GM20000 (cell line): ENCODE measurements at regions not wholly inside any gene's neighbourhood (a gene's known extent, or its start where the extent isn't known, plus 50 kb on each side); places are given as distances from the start of the nearest gene placed in this dataset.

Experiments used
- DNase-seq: peaks from one replicate; pipeline ENCODE4 v3.0.0; 2012; ENCODE audit warnings: low spot score
- TF ChIP-seq, protein P1 (sequence below): IDR thresholded peaks from 2 replicates; pipeline ENCODE4 v1.5.1; 2012; ENCODE audit warnings: mild to moderate bottlenecking, control low read depth; ENCODE audit errors: extremely low read depth, missing control alignments

DNA sequence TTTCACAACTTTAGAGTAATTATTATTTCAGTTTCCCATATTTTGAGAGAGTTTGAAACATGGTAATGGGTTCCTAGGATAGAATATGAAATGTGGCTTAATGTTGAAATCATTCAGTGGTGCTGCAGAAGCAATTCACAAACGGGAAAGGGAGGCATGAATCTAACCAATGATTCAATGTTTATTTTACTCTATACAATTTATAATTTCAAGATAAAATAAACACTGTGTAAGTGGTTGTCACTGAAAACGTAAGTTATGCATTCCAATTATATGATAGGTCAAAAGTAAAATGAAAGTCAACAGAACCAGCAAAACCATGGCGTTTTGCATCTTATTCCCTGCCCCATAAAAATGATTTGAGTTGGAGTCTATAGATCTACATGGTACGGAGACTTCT is 1207.1 kb upstream of the CDH18 start:
- TF ChIP-seq, protein P1, sequence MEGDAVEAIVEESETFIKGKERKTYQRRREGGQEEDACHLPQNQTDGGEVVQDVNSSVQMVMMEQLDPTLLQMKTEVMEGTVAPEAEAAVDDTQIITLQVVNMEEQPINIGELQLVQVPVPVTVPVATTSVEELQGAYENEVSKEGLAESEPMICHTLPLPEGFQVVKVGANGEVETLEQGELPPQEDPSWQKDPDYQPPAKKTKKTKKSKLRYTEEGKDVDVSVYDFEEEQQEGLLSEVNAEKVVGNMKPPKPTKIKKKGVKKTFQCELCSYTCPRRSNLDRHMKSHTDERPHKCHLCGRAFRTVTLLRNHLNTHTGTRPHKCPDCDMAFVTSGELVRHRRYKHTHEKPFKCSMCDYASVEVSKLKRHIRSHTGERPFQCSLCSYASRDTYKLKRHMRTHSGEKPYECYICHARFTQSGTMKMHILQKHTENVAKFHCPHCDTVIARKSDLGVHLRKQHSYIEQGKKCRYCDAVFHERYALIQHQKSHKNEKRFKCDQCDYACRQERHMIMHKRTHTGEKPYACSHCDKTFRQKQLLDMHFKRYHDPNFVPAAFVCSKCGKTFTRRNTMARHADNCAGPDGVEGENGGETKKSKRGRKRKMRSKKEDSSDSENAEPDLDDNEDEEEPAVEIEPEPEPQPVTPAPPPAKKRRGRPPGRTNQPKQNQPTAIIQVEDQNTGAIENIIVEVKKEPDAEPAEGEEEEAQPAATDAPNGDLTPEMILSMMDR, result no peak
- no peak for DNase-seq

- TF ChIP-seq, protein P1, result no peak
- DNase-seq, result no peak
Measured at GRCh38 chr5:21185536-21185935, 1197.5 kb upstream of the CDH18 start.

- TF ChIP-seq, protein P1, result no peak
- DNase-seq, result no peak
Measured at GRCh38 chr5:21184581-21184980, 1196.6 kb upstream of the CDH18 start.

- TF ChIP-seq, protein P1, result no peak
- DNase-seq, result no peak
Measured at GRCh38 chr5:21181609-21182125, 1193.7 kb upstream of the CDH18 start.

GRCh38 chr5:21173526-21173925 is 1185.5 kb upstream of the CDH18 start:
- TF ChIP-seq, protein P1, result no peak
- no peak for DNase-seq

- no peak for DNase-seq
- TF ChIP-seq, protein P1, result no peak
Measured at GRCh38 chr5:21173036-21173435, 1185.0 kb upstream of the CDH18 start.

- TF ChIP-seq, protein P1, result no peak
- DNase-seq, result no peak
Measured at GRCh38 chr5:21171038-21171437, 1183.0 kb upstream of the CDH18 start.
